PC-3 (cell line): ENCODE measurements at regions not wholly inside any gene's neighbourhood (a gene's known extent, or its start where the extent isn't known, plus 50 kb on each side); places are given as distances from the start of the nearest gene placed in this dataset.

Source experiments
- ATAC-seq: fragments of 200-7000 bp; cut with Tn5 transposase; 2 replicates; pipeline ENCODE4 v1.9.1; 2020; ENCODE audit warnings: mild to moderate bottlenecking, moderate library complexity
- BruUV-seq: library from RNA; stranded (reverse); fragments of 400-500 nt; replicated peaks from 2 replicates; lab custom pipeline; 2021; lab: Mats Ljungman, UMichigan
- CTCF ChIA-PET: fragments of 300-600 bp; sonication (Branson Sonifier 250); formaldehyde crosslinking; loops from one replicate; lab custom pipeline; 2022; ENCODE audit warnings: antibody characterized with exemption; lab: Charles Lee
- POLR2A ChIA-PET: fragments of 300-600 bp; sonication (Branson Sonifier 250); formaldehyde crosslinking; loops from one replicate; lab custom pipeline; 2022; ENCODE audit warnings: antibody characterized with exemption; ENCODE audit not compliant: unreplicated experiment; lab: Charles Lee
- DNase-seq: peaks from one replicate; pipeline ENCODE4 v3.0.0-alpha.2; 2015
- H2AFZ ChIP-seq: fragments of 300-600 bp; sonication (generic); 2 replicates; pipeline ENCODE4 v1.6.0; 2016; ENCODE audit warnings: antibody characterized with exemption, low read length
- H3F3A ChIP-seq: fragments of 300-600 bp; sonication (generic); one replicate; pipeline ENCODE4 v1.6.0; 2017; ENCODE audit warnings: antibody characterized with exemption, low read length, control low read depth, mild to moderate bottlenecking; ENCODE audit not compliant: unreplicated experiment
- H3K27ac ChIP-seq: fragments of 300-600 bp; sonication (generic); 2 replicates; pipeline ENCODE4 v1.5.1; 2016; ENCODE audit warnings: mild to moderate bottlenecking, low read length
- H3K27me3 ChIP-seq: fragments of 300-600 bp; sonication (generic); 2 replicates; pipeline ENCODE4 v1.6.1; 2016; ENCODE audit warnings: low read length, mixed read lengths
- H3K36me3 ChIP-seq: fragments of 300-600 bp; sonication (generic); 2 replicates; pipeline ENCODE4 v1.6.1; 2016; ENCODE audit warnings: low read depth, mixed run types, low read length, mixed read lengths
- H3K4me1 ChIP-seq: fragments of 300-600 bp; sonication (generic); 2 replicates; pipeline ENCODE4 v1.5.1; 2016; ENCODE audit warnings: low read length; ENCODE audit not compliant: insufficient read depth
- H3K4me2 ChIP-seq: fragments of 300-600 bp; sonication (generic); 2 replicates; pipeline ENCODE4 v1.6.0; 2016; ENCODE audit warnings: low read length
- H3K4me3 ChIP-seq: fragments of 300-600 bp; sonication (generic); 2 replicates; pipeline ENCODE4 v1.5.1; 2016; ENCODE audit warnings: mild to moderate bottlenecking, low read length, mixed read lengths
- H3K79me2 ChIP-seq: fragments of 300-600 bp; sonication (generic); 2 replicates; pipeline ENCODE4 v1.6.1; 2017; ENCODE audit warnings: low read length, mixed read lengths
- H3K9ac ChIP-seq: fragments of 300-600 bp; sonication (generic); 2 replicates; pipeline ENCODE4 v1.6.0; 2016; ENCODE audit warnings: mild to moderate bottlenecking, low read length
- H3K9me2 ChIP-seq: fragments of 300-600 bp; sonication (generic); replicated peaks from 2 replicates; pipeline ENCODE4 v1.6.1; 2016; ENCODE audit warnings: mixed run types, low read length, mixed read lengths
- H3K9me3 ChIP-seq: fragments of 300-600 bp; sonication (generic); 2 replicates; pipeline ENCODE4 v1.6.1; 2016; ENCODE audit warnings: low read length, mixed read lengths
- H4K20me1 ChIP-seq: fragments of 300-600 bp; sonication (generic); 2 replicates; pipeline ENCODE4 v1.6.1; 2016; ENCODE audit warnings: low read length, mixed read lengths
- EZH2 ChIP-seq: fragments of 300-600 bp; sonication (generic); IDR thresholded peaks from one replicate; pipeline ENCODE4 v1.6.1; 2017; ENCODE audit warnings: antibody characterized with exemption, mild to moderate bottlenecking, low read length; ENCODE audit not compliant: unreplicated experiment
- EZH2phosphoT487 ChIP-seq: fragments of 300-600 bp; sonication (generic); IDR thresholded peaks from 2 replicates; pipeline ENCODE4 v1.6.1; 2018; ENCODE audit warnings: mild to moderate bottlenecking, antibody characterized with exemption, low read length, borderline replicate concordance
- intact Hi-C: fragments of 100-400 bp; cut with micrococcal nuclease; formaldehyde crosslinking; loops from 2 replicates; pipeline ENCODE4 v1.9.0; 2023
- TF ChIP-seq, protein P1 (sequence below): fragments of 300-600 bp; sonication (generic); conservative IDR thresholded peaks from 2 replicates; pipeline ENCODE4 v1.5.1; 2017; ENCODE audit warnings: antibody characterized with exemption, low read depth, mild to moderate bottlenecking, low read length

DNA sequence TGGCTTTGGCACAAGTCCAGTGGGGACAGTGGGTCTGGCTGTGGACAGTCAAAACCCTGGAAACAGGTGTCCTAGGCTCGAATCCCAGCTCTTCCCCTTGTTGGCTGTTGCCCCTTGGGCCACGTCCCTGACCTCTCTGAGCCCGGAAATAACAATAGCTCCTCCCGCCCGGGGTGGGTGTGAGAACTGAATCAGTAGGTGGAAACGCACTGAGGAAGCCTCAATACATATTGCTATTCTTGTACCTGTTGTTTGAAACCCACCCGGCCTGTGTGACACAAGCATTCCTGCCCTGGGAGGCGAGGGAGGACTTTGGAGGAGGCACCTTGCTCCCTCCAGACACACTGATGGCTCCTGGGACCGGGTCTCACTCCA, 134.1 kb downstream of the OLFM1 start:
- no TSS peak for BruUV-seq
- no peak for DNase-seq
- no peaks in the 10 kb centered on the region for H3K4me1 ChIP-seq
- no peak overlapping the region for H2AFZ ChIP-seq
- TF ChIP-seq EZH2phosphoT487 (no peak), EZH2 (no peak)
- TF ChIP-seq, protein P1, sequence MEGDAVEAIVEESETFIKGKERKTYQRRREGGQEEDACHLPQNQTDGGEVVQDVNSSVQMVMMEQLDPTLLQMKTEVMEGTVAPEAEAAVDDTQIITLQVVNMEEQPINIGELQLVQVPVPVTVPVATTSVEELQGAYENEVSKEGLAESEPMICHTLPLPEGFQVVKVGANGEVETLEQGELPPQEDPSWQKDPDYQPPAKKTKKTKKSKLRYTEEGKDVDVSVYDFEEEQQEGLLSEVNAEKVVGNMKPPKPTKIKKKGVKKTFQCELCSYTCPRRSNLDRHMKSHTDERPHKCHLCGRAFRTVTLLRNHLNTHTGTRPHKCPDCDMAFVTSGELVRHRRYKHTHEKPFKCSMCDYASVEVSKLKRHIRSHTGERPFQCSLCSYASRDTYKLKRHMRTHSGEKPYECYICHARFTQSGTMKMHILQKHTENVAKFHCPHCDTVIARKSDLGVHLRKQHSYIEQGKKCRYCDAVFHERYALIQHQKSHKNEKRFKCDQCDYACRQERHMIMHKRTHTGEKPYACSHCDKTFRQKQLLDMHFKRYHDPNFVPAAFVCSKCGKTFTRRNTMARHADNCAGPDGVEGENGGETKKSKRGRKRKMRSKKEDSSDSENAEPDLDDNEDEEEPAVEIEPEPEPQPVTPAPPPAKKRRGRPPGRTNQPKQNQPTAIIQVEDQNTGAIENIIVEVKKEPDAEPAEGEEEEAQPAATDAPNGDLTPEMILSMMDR: no peak
- no peak overlapping the region for H3K27ac ChIP-seq
- no peak overlapping the region for H3K4me2 ChIP-seq
- no peaks in the 10 kb centered on the region for H3K79me2 ChIP-seq
- no peak overlapping the region for H3K4me3 ChIP-seq
- ChIA-PET CTCF (no interaction called here), POLR2A (no interaction called here)
- no peaks in the 10 kb centered on the region for H3K36me3 ChIP-seq
- no peak for ATAC-seq
- H3K27me3 ChIP-seq: peaks cover 24% of the 10 kb centered on the region
- intact Hi-C loops: no loop called here
- H4K20me1 ChIP-seq: no peaks in the 10 kb centered on the region
- no peaks in the 10 kb centered on the region for H3K9me2 ChIP-seq
- H3K9me3 ChIP-seq: no peaks in the 10 kb centered on the region
- no peak overlapping the region for H3K9ac ChIP-seq
- H3F3A ChIP-seq: no peaks in the 10 kb centered on the region

DNA sequence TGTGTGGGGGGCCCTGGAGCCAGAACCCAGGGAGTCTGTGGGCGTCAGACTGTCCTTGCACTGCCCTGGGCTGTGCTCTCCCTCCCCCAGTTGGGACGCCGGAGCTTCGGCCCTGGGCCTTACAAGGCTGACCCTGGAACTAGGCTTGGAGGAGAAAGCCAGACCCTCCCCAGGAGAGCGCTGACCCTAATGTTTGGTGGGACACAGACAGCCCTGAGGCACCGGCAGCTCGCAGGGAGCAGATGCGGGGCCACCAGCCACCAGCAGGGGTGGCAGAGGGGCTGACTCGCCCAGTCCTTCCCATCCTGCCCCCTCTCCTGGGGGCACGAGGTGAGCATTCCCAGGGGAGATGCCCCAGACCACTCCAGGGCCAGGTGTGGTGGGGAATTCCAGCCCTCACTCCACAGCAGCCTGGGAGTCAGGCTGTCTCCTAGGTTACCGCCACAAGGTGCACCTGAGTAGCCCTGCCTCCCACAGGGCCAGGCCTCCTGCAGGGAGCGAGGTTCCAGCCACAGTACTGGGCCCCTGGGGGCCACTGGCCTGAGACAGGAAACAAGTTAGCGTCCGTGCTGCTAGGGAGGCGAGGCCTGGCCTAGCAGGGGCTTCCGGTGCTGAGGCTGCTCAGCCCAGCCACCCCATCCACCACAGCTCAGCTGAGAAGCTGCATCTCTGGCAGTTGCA, 134.6 kb downstream of the OLFM1 start:
- DNase-seq: no peak
- no peak overlapping the region for H3K9ac ChIP-seq
- no peaks in the 10 kb centered on the region for H3K9me3 ChIP-seq
- BruUV-seq: no TSS peak
- H4K20me1 ChIP-seq: no peaks in the 10 kb centered on the region
- H3K27ac ChIP-seq: no peak overlapping the region
- TF ChIP-seq EZH2 (no peak), EZH2phosphoT487 (no peak)
- TF ChIP-seq, protein P1: no peak
- POLR2A ChIA-PET: no interaction called here
- no peak for ATAC-seq
- peaks cover 19% of the 10 kb centered on the region for H3K27me3 ChIP-seq
- H3F3A ChIP-seq: no peaks in the 10 kb centered on the region
- intact Hi-C loops: no loop called here
- no peak overlapping the region for H2AFZ ChIP-seq
- H3K79me2 ChIP-seq: no peaks in the 10 kb centered on the region
- no peaks in the 10 kb centered on the region for H3K4me1 ChIP-seq
- no peaks in the 10 kb centered on the region for H3K36me3 ChIP-seq
- H3K4me2 ChIP-seq: no peak overlapping the region
- no peak overlapping the region for H3K4me3 ChIP-seq
- H3K9me2 ChIP-seq: no peaks in the 10 kb centered on the region
- CTCF ChIA-PET: no interaction called here
